Heart right ventricle (tissue), 16 donors: ENCODE measurements at regions not wholly inside any gene's neighbourhood (a gene's known extent, or its start where the extent isn't known, plus 50 kb on each side); places are given as distances from the start of the nearest gene placed in this dataset.

Experiments used
- ATAC-seq, 8 donors: fragments of 200-7000 bp; cut with Tn5 transposase; one replicate each; pipeline ENCODE4 v1.9.1; 2020; ENCODE audit warnings: mild to moderate bottlenecking in 8 of 8, moderate library complexity in 8 of 8, moderate number of reproducible peaks in 1 of 8
- DNase-seq, 2 donors: peaks; one replicate each; pipeline ENCODE4 v3.0.0-alpha.2; 2020
- H3K27ac ChIP-seq, 10 donors: fragments of 200-600 bp; sonication (generic) in 2 of 10; one replicate each; pipeline versions ENCODE4 v1.5.0 to v1.8.0; 2020 to 2022; ENCODE audit warnings: mild to moderate bottlenecking in 3 of 10
- H3K27me3 ChIP-seq, 7 donors: fragments of 200-600 bp; one replicate each; pipeline ENCODE4 v1.8.0; 2021 to 2022; ENCODE audit warnings: mild to moderate bottlenecking in 2 of 7
- H3K36me3 ChIP-seq, 9 donors: fragments of 200-600 bp; sonication (generic) in 1 of 9; one replicate each; pipeline versions ENCODE4 v1.5.0 to v1.8.0; 2020 to 2022; ENCODE audit warnings: mild to moderate bottlenecking in 2 of 9
- H3K4me1 ChIP-seq, 9 donors: fragments of 200-600 bp; sonication (generic) in 1 of 9; one replicate each; pipeline versions ENCODE4 v1.5.0 to v1.8.0; 2020 to 2022; ENCODE audit warnings: mild to moderate bottlenecking in 4 of 9
- H3K4me3 ChIP-seq, 10 donors: fragments of 200-600 bp; sonication (generic) in 2 of 10; one replicate each; pipeline versions ENCODE4 v1.5.0 to v1.8.0; 2020 to 2022; ENCODE audit warnings: mild to moderate bottlenecking in 7 of 10, moderate library complexity in 2 of 10
- H3K9me3 ChIP-seq, 11 donors: fragments of 200-600 bp in 10 of 11; sonication (generic) in 2 of 11; one replicate each; pipeline versions ENCODE4 v1.5.0 to v1.8.0; 2013 to 2022; ENCODE audit warnings: mild to moderate bottlenecking in 2 of 11, control low read depth in 1 of 11, moderate library complexity in 1 of 11
- CTCF ChIP-seq, 9 donors: fragments of 200-600 bp; sonication (generic) in 2 of 9; IDR thresholded peaks; one replicate each; pipeline versions ENCODE4 v1.5.0 to v1.8.0; 2021 to 2022; ENCODE audit warnings: antibody characterized with exemption in 9 of 9, mild to moderate bottlenecking in 5 of 9, moderate library complexity in 1 of 9
- WGBS, 2 donors: extraction: QIAGEN DNeasy Blood & Tissue Kit; methylation state at CpG; one replicate each; pipeline ENCODE4 v1.1.7; 2013; ENCODE audit warnings: inconsistent platforms in 1 of 2; 5-methylcytosine and 5-hydroxymethylcytosine counted together
- intact Hi-C, 10 donors: fragments of 100-400 bp; cut with DNase I; formaldehyde crosslinking; loops; one replicate each; pipeline versions ENCODE4 v1.11.1 to v1.14.2; 2022
- donor health status: Arrhythmogenic right ventricular cardiomyopathy.
- donor health status: ischemic (EF 13 %, LVEDD 7.1; RV severe dilation, severe dysfunction).
- donor health status: healthy with polysubstance abuse.
- donor health status: DM: no; HTN: yes; CAD: no.
- donor health status: DM: no; HTN: no; CAD: no.
- donor health status: ischemic (EF 25% LVEDD 6.9; RV normal size, moderate dysfunction).
- donor health status: ischemic (EF 25% LVEDD 5.7; RV mildly dilated, moderate dysfunction).
- donor health status: healthy.
- donor health status: DM: yes; HTN: yes; CAD: no.
- donor health status: Ischemic cardiomyopathy.
- donor health status: ischemic (EF 35%, LVEDD 5.7; RV mildly dilated, moderate dysfunction).
- donor health status: nonischemic (EF 11% LVEDD 7.7; RV severe dilation, severe dysfunction).
- donor health status: DM: yes; HTN: yes; CAD: no.
- donor health status: PGD.
- donor health status: ischemic (EF 29% LVEDD 5.4; RV normal size, mild dysfunction).
- donor health status: nonischemic (EF 23%, LVEDD 6.1; RV moderate dilation, normal function).

- peaks cover 0 to 37% (median 20%) of the 10 kb centered on the region in 7 donors for H3K27me3 ChIP-seq
- ATAC-seq, result no peak
- H3K36me3 ChIP-seq, result no peaks in the 10 kb centered on the region
- TF ChIP-seq CTCF (IDR thresholded peaks at IDR 0.05), result no peak
- no peak overlapping the region for H3K27ac ChIP-seq
- intact Hi-C loops, result loop anchor here in 1 of 10 donors (5.0 kb wide), 1 partner anchor 54 kb away; no protein-coding TSS in a partner anchor
- no peaks in the 10 kb centered on the region for H3K9me3 ChIP-seq
- peaks cover 0 to 11% (median 0%) of the 10 kb centered on the region in 9 donors for H3K4me1 ChIP-seq
- DNase-seq, result no peak
- no peak overlapping the region for H3K4me3 ChIP-seq
Observed at GRCh38 chr22:22770881-22771280, 116.7 kb upstream of the IGLL5 start.

- 71 to 79% methylated on average over 4 of the region's 4 CpGs for WGBS, 2 donors
- no peak for TF ChIP-seq CTCF (IDR thresholded peaks at IDR 0.05)
- Histone ChIP-seq H3K36me3 (no peaks in the 10 kb centered on the region), H3K9me3 (no peaks in the 10 kb centered on the region), H3K27me3 (peaks cover 0 to 34% (median 20%) of the 10 kb centered on the region in 7 donors), H3K27ac (no peak overlapping the region), H3K4me1 (peaks cover 0 to 11% (median 0%) of the 10 kb centered on the region in 9 donors), H3K4me3 (no peak overlapping the region)
- ATAC-seq, result no peak
- no peak for DNase-seq
- intact Hi-C loops, result loop anchor here in 1 of 10 donors (5.0 kb wide), 1 partner anchor 55 kb away; no protein-coding TSS in a partner anchor
Observed at GRCh38 chr22:22771696-22772377, 115.8 kb upstream of the IGLL5 start.

GRCh38 chr22:22772396-22772795 lies 115.2 kb upstream of the IGLL5 start:
- ATAC-seq, result peak in 1 of 8 donors; percentile 8
- Histone ChIP-seq H3K27me3 (peaks cover 0 to 29% (median 14%) of the 10 kb centered on the region in 7 donors), H3K4me3 (no peak overlapping the region), H3K9me3 (no peaks in the 10 kb centered on the region), H3K36me3 (no peaks in the 10 kb centered on the region), H3K27ac (no peak overlapping the region), H3K4me1 (peaks cover 0 to 11% (median 0%) of the 10 kb centered on the region in 9 donors)
- no peak for TF ChIP-seq CTCF (IDR thresholded peaks at IDR 0.05)
- DNase-seq, result no peak
- intact Hi-C loops, result loop anchor here in 1 of 10 donors (5.0 kb wide), 1 partner anchor 55 kb away; no protein-coding TSS in a partner anchor
- 72% methylated on average over 9 of the region's 9 CpGs for WGBS, 2 donors

GRCh38 chr22:22772883-22773282 lies 114.7 kb upstream of the IGLL5 start:
- no peak overlapping the region for H3K4me3 ChIP-seq
- WGBS, 2 donors, result 90 to 97% methylated on average over 2 of the region's 2 CpGs
- intact Hi-C loops, result loop anchor here in 1 of 10 donors (5.0 kb wide), 1 partner anchor 56 kb away; no protein-coding TSS in a partner anchor
- no peak overlapping the region for H3K27ac ChIP-seq
- H3K4me1 ChIP-seq, result peaks cover 0 to 11% (median 0%) of the 10 kb centered on the region in 9 donors
- H3K9me3 ChIP-seq, result no peaks in the 10 kb centered on the region
- no peak for TF ChIP-seq CTCF (IDR thresholded peaks at IDR 0.05)
- H3K36me3 ChIP-seq, result no peaks in the 10 kb centered on the region
- peaks cover 0 to 24% (median 11%) of the 10 kb centered on the region in 7 donors for H3K27me3 ChIP-seq
- no peak for DNase-seq
- ATAC-seq, result no peak
